Fibroblast of villous mesenchyme (primary cell): ENCODE measurements at regions not wholly inside any gene's neighbourhood (a gene's known extent, or its start where the extent isn't known, plus 50 kb on each side); places are given as distances from the start of the nearest gene placed in this dataset. TPM values are rescaled to one million over a fixed set of nuclear protein-coding genes. Genes with fewer than 3 reads are reported as not detected.

Experiments used
- DNase-seq: peaks from one replicate; pipeline ENCODE4 v3.0.0-alpha.2; 2010; ENCODE audit warnings: low read depth
- H3K4me3 ChIP-seq: 2 replicates; pipeline ENCODE4 v1.5.1; 2011; ENCODE audit warnings: low read depth, mild to moderate bottlenecking, low read length
- small RNA-seq: library from RNA; depleted of rRNA; stranded (forward); fragments of <200 nt; gene quantifications from one replicate; pipeline ENCODE3, GENCODE V24; 2012
- TF ChIP-seq, protein P1 (sequence below): IDR thresholded peaks from 2 replicates; pipeline ENCODE4 v1.5.1; 2012; ENCODE audit warnings: low read depth, mild to moderate bottlenecking, low read length; ENCODE audit not compliant: insufficient read depth

DNA sequence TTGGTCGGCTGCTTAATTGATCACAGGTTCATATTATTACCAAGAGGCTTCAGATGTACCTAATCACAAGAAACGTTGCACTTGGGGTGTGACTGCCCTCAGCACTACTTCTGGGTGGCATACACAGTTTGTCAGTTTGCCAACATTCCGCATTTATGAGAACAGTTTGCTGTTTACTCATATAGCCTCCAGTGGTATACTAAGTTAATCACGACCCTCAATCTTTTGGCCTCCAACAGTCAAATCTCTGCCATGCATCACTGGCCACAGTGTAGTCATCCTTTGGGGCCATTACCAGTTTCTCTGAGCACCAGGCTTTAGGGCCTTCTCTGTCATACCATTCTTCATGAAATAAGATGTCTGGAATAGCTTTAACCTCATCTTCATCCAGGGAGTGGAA, 62.8 kb upstream of the BCL9 start:
- no peak overlapping the region for H3K4me3 ChIP-seq
- TF ChIP-seq, protein P1, sequence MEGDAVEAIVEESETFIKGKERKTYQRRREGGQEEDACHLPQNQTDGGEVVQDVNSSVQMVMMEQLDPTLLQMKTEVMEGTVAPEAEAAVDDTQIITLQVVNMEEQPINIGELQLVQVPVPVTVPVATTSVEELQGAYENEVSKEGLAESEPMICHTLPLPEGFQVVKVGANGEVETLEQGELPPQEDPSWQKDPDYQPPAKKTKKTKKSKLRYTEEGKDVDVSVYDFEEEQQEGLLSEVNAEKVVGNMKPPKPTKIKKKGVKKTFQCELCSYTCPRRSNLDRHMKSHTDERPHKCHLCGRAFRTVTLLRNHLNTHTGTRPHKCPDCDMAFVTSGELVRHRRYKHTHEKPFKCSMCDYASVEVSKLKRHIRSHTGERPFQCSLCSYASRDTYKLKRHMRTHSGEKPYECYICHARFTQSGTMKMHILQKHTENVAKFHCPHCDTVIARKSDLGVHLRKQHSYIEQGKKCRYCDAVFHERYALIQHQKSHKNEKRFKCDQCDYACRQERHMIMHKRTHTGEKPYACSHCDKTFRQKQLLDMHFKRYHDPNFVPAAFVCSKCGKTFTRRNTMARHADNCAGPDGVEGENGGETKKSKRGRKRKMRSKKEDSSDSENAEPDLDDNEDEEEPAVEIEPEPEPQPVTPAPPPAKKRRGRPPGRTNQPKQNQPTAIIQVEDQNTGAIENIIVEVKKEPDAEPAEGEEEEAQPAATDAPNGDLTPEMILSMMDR: no peak
- DNase-seq: no peak

DNA sequence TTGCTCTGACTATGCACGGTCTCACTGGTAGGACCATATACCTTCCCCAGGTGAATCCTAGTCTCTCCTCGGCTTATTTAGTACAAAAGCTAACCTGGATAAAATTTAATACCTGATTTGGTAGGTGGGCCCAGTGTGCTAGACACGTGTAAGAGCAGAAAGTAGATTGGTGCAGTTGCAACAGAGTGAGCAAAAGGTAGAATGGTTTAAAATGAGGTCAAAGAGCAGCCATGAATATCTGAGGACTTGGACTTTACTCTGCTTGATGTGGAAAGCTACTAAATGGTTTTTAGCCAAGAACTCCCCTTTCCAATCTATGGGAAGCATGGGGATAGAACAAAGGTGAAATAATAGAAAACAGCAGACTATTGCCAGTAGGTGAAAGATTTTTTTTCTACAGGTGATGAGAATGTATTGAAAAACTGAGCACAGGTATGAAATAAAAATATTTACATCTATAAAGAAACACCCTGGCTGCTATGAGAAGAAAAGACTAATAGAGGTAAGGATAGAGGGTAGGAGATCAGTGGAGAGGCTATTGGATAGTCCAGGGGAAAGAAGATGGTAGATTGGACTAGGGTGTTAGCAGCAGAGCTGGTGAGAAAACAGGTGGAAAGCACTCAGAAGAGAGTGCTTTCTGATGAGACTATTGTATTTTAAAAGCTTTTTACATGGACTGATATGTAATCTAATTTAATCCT, 61.3 kb upstream of the BCL9 start:
- H3K4me3 ChIP-seq: no peak overlapping the region
- DNase-seq: no peak
- TF ChIP-seq, protein P1: no peak

DNA sequence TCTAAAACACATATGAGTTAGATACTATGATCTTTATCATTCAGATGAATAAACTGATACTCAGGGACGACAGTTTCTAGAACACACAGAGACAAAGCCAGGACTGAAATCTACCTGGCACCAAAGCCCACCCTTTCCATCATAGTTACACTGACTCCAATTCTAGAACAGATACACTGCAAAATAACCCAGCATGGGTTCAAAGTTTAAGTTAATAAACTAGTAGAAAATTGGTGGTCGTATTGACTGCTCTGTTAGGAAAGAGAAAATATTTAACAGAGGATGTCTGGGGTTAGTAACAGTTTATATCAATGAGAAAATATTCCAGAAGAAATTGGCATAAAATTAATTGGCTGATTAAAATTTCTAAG, 60.8 kb upstream of the BCL9 start:
- no peak for DNase-seq
- TF ChIP-seq, protein P1: no peak
- no peak overlapping the region for H3K4me3 ChIP-seq

DNA sequence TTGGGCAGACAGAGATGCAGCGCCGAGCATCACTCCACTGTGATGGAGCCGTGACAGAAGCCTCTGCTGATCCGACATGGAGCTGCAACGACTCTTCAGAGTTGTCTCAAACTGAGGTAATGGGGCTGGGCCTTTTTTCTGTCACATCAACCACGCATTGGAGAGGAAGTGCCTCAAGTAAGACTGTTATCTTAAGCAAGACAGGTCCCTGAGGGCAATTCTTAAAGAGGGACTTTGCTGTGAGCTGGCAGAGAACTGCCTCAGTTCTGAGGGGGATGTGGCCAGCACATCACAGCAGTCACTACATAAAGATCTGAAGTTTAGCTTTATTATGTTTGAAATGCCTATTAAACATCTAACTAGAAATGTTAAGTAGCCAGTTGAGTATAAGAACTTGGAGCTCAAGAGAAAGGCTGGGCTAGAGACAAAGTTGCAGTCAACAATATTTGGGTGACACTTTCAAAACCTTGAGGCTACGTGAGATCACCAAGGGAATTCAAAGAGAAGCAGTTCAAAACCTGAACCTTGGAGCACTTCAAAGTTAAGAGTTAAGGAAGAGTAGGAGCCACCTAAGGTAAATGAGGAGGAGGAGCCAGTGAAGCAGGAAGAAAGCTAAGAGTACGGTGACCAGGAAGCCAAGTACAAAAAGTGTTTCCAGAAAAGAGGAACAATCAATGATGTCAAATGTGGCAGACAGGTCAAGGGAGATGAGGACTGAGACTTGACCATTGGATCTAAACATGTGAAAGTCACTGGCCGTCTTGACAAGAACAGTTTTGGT, 54.2 kb upstream of the BCL9 start:
- TF ChIP-seq, protein P1: no peak
- no peak overlapping the region for H3K4me3 ChIP-seq
- DNase-seq: no peak

DNA sequence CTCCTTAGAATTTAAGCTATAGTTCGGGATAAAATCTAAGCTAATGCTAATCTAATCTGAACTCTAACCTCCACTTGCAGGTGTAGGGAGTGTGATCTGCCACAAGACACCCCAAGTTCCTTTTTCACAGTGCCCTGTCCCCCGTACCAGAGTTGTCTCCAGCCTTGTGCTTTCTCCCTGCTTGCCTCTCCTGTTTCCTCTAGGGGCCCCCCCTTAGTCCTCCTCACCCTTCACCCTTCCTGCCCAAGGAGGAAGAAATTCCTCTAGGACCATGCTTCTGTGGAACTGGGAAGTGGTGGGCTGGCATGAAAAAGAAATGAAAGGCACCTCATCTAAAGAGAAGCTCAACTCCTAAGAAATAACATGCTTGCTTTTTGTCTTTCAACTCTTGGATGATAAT, 50.2 kb upstream of the BCL9 start:
- TF ChIP-seq, protein P1: no peak
- DNase-seq: no peak
- H3K4me3 ChIP-seq: no peak overlapping the region

Small RNA genes lying in the stretch of these regions (small RNA-seq; reads per million reads assigned to genes)
- not detected for gene RF00019
